ENCODE measurements at regions not wholly inside any gene's neighbourhood (a gene's known extent, or its start where the extent isn't known, plus 50 kb on each side); places are given as distances from the start of the nearest gene placed in this dataset.

DNA sequence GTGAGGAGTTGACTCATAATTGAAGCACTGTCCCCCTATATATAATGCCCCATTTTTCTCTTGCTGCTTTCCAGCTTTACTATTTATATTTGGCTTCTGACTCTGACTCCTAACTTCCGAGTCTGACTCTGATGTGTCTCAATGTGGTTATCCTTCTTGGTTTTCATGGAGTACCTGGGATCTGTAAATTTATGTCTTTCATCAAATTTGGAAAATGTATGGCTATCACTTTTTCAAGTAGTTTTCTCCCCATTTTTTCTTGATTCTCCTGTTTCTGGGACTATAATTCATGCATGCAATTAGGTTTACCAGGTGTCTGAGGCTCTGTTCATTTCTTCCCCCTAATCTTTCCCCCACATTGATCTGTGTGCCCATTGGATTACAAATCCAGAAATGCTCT is 156.8 kb upstream of the SFRP2 start:
- TF ChIP-seq, protein P1, sequence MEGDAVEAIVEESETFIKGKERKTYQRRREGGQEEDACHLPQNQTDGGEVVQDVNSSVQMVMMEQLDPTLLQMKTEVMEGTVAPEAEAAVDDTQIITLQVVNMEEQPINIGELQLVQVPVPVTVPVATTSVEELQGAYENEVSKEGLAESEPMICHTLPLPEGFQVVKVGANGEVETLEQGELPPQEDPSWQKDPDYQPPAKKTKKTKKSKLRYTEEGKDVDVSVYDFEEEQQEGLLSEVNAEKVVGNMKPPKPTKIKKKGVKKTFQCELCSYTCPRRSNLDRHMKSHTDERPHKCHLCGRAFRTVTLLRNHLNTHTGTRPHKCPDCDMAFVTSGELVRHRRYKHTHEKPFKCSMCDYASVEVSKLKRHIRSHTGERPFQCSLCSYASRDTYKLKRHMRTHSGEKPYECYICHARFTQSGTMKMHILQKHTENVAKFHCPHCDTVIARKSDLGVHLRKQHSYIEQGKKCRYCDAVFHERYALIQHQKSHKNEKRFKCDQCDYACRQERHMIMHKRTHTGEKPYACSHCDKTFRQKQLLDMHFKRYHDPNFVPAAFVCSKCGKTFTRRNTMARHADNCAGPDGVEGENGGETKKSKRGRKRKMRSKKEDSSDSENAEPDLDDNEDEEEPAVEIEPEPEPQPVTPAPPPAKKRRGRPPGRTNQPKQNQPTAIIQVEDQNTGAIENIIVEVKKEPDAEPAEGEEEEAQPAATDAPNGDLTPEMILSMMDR (IDR thresholded peaks at IDR 0.05), result no peak
- TF ChIP-seq POLR2A (IDR thresholded peaks at IDR 0.05), result no peak

Measured in thyroid gland (tissue), 4 donors.